Natural killer cell (primary cell): ENCODE measurements at regions not wholly inside any gene's neighbourhood (a gene's known extent, or its start where the extent isn't known, plus 50 kb on each side); places are given as distances from the start of the nearest gene placed in this dataset.

Experiments
- ATAC-seq, 3 donors: fragments of 150-1000 bp in 2 of 3; fragments of 200-7000 bp in 1 of 3; cut with Tn5 transposase; 1 replicate in 1 of 3; 2 replicates in 2 of 3; pipeline ENCODE4 v1.10.0; 2021; ENCODE audit warnings: mild to moderate bottlenecking in 2 of 3, moderate library complexity in 2 of 3
- DNase-seq, 2 donors: peaks; one replicate each; pipeline versions ENCODE4 v3.0.0 to v3.0.0-alpha.2; 2013 to 2021; ENCODE audit warnings: mixed read lengths in 1 of 2
- H3K27ac ChIP-seq: one replicate; pipeline ENCODE4 v1.5.1; 2013; ENCODE audit warnings: mild to moderate bottlenecking, low read length
- H3K27me3 ChIP-seq: one replicate; pipeline ENCODE4 v1.6.1; 2013; ENCODE audit warnings: low read length; ENCODE audit not compliant: control insufficient read depth, insufficient read depth
- H3K36me3 ChIP-seq: one replicate; pipeline ENCODE4 v1.6.1; 2013; ENCODE audit warnings: low read length; ENCODE audit not compliant: control insufficient read depth, insufficient read depth
- H3K4me1 ChIP-seq: one replicate; pipeline ENCODE4 v1.6.1; 2013; ENCODE audit warnings: low read length; ENCODE audit not compliant: control insufficient read depth, insufficient read depth
- H3K4me3 ChIP-seq: one replicate; pipeline ENCODE4 v1.5.1; 2013; ENCODE audit warnings: low read length
- H3K9me3 ChIP-seq: one replicate; pipeline ENCODE4 v1.6.1; 2013; ENCODE audit warnings: low read length; ENCODE audit not compliant: control insufficient read depth, insufficient read depth
- H3K27ac Mint-ChIP-seq, 2 donors: one replicate each; pipeline ENCODE4 v1.8.0; 2022; ENCODE audit warnings: mild to moderate bottlenecking in 2 of 2, mixed read lengths in 2 of 2, moderate library complexity in 1 of 2
- H3K27me3 Mint-ChIP-seq, 2 donors: one replicate each; pipeline ENCODE4 v1.8.0; 2022; ENCODE audit warnings: low read depth in 2 of 2, mixed read lengths in 2 of 2
- H3K36me3 Mint-ChIP-seq: one replicate; pipeline ENCODE4 v1.8.0; 2022; ENCODE audit warnings: mixed read lengths
- H3K4me1 Mint-ChIP-seq, 2 donors: one replicate each; pipeline ENCODE4 v1.8.0; 2022; ENCODE audit warnings: mixed read lengths in 2 of 2
- H3K4me3 Mint-ChIP-seq: one replicate; pipeline ENCODE4 v1.8.0; 2022; ENCODE audit warnings: mild to moderate bottlenecking, moderate library complexity, mixed read lengths
- H3K9me3 Mint-ChIP-seq, 2 donors: one replicate each; pipeline ENCODE4 v1.8.0; 2022; ENCODE audit warnings: mixed read lengths in 2 of 2
- WGBS: methylation state at CpG from one replicate; pipeline ENCODE4 v1.1.7; 2013; ENCODE audit warnings: missing lambda C conversion rate; ENCODE audit not compliant: insufficient coverage; 5-methylcytosine and 5-hydroxymethylcytosine counted together
- intact Hi-C: fragments of 100-400 bp; cut with micrococcal nuclease; formaldehyde crosslinking; loops from one replicate; pipeline ENCODE4 v1.14.2; 2022
- TF ChIP-seq, protein P1 (sequence below): fragments of 200-600 bp; IDR thresholded peaks from one replicate; pipeline ENCODE4 v1.8.0; 2022; ENCODE audit warnings: antibody characterized with exemption

DNA sequence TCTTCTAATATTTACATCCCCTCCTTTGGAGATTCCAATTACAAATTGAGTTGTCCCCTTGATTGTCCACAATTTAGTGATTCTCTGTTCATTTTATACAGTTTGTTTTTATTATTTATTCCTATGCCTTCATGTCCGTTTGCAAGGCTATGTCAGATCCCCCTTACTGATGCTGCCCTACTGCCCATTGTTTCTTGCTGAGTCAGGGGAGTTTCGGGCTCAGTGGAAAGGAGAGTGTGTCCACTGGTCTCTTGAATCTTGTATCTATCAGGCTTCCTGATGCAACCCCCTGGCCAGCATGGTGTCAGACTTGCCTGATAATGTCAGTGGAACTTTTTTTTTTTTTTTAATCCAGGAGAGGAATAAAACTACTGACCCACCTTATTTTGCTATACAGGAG lies 384.4 kb downstream of the CDC14C start:
- ATAC-seq (no peak), DNase-seq (no peak)
- H3K4me3 ChIP-seq = no peak overlapping the region
- no peaks in the 10 kb centered on the region for H3K4me1 ChIP-seq
- H3K27me3 ChIP-seq = no peaks in the 10 kb centered on the region
- no peak overlapping the region for H3K4me3 Mint-ChIP-seq
- H3K9me3 Mint-ChIP-seq = peaks cover 20 to 21% of the 10 kb centered on the region in 2 donors
- WGBS = 72% methylated on average over 2 of the region's 2 CpGs
- no peaks in the 10 kb centered on the region for H3K4me1 Mint-ChIP-seq
- no peak overlapping the region for H3K27ac Mint-ChIP-seq
- H3K27me3 Mint-ChIP-seq = no peaks in the 10 kb centered on the region
- no peaks in the 10 kb centered on the region for H3K36me3 ChIP-seq
- TF ChIP-seq, protein P1, sequence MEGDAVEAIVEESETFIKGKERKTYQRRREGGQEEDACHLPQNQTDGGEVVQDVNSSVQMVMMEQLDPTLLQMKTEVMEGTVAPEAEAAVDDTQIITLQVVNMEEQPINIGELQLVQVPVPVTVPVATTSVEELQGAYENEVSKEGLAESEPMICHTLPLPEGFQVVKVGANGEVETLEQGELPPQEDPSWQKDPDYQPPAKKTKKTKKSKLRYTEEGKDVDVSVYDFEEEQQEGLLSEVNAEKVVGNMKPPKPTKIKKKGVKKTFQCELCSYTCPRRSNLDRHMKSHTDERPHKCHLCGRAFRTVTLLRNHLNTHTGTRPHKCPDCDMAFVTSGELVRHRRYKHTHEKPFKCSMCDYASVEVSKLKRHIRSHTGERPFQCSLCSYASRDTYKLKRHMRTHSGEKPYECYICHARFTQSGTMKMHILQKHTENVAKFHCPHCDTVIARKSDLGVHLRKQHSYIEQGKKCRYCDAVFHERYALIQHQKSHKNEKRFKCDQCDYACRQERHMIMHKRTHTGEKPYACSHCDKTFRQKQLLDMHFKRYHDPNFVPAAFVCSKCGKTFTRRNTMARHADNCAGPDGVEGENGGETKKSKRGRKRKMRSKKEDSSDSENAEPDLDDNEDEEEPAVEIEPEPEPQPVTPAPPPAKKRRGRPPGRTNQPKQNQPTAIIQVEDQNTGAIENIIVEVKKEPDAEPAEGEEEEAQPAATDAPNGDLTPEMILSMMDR = no peak
- intact Hi-C loops = no loop called here
- H3K36me3 Mint-ChIP-seq = peaks cover 8% of the 10 kb centered on the region
- H3K9me3 ChIP-seq = no peaks in the 10 kb centered on the region
- H3K27ac ChIP-seq = no peak overlapping the region

GRCh38 chr7:49320083-49320482 lies 395.7 kb downstream of the CDC14C start:
- DNase-seq (no peak), ATAC-seq (no peak)
- H3K36me3 Mint-ChIP-seq = no peaks in the 10 kb centered on the region
- no peak overlapping the region for H3K4me3 Mint-ChIP-seq
- no peaks in the 10 kb centered on the region for H3K4me1 Mint-ChIP-seq
- H3K27ac Mint-ChIP-seq = no peak overlapping the region
- no peaks in the 10 kb centered on the region for H3K36me3 ChIP-seq
- TF ChIP-seq, protein P1 = no peak
- no peaks in the 10 kb centered on the region for H3K27me3 ChIP-seq
- peaks cover 0 to 11% of the 10 kb centered on the region in 2 donors for H3K9me3 Mint-ChIP-seq
- intact Hi-C loops = no loop called here
- H3K4me3 ChIP-seq = no peak overlapping the region
- 78% methylated on average over 1 of the region's 4 CpGs for WGBS
- no peaks in the 10 kb centered on the region for H3K4me1 ChIP-seq
- H3K27me3 Mint-ChIP-seq = no peaks in the 10 kb centered on the region
- H3K9me3 ChIP-seq = no peaks in the 10 kb centered on the region
- no peak overlapping the region for H3K27ac ChIP-seq

- ATAC-seq = no peak
- Mint-ChIP-seq H3K36me3 (no peaks in the 10 kb centered on the region), H3K4me1 (no peaks in the 10 kb centered on the region), H3K4me3 (no peak overlapping the region), H3K27ac (no peak overlapping the region), H3K27me3 (no peaks in the 10 kb centered on the region), H3K9me3 (peaks cover 0 to 10% of the 10 kb centered on the region in 2 donors)
- Histone ChIP-seq H3K36me3 (no peaks in the 10 kb centered on the region), H3K4me3 (no peak overlapping the region), H3K27ac (no peak overlapping the region), H3K4me1 (no peaks in the 10 kb centered on the region), H3K9me3 (no peaks in the 10 kb centered on the region), H3K27me3 (no peaks in the 10 kb centered on the region)
- WGBS = 100% methylated on average over 1 of the region's 1 CpG
- TF ChIP-seq, protein P1 = no peak
- intact Hi-C loops = no loop called here
- no peak for DNase-seq
Observed at GRCh38 chr7:49321843-49322242, 397.5 kb downstream of the CDC14C start.

DNA sequence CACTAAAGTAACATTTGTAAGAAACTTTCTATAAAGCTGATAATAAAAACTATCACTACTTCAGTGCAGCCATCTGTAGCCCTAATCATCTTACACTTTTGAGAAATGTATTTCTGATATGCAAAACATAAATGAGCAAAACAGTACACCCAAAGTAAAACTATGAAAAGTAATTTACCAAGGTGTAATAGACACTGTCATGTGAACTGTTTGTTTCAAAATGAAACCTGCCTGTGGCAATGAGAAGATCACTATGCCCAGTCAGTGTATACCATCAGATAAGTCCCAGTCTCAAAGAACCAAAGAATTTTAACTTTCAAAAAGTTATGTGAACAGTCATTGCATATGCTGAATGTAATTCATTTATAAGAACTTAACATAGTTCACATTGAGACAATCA lies 398.1 kb downstream of the CDC14C start:
- Mint-ChIP-seq H3K27me3 (no peaks in the 10 kb centered on the region), H3K9me3 (peaks cover 0 to 10% of the 10 kb centered on the region in 2 donors), H3K27ac (no peak overlapping the region), H3K36me3 (no peaks in the 10 kb centered on the region), H3K4me1 (no peaks in the 10 kb centered on the region), H3K4me3 (no peak overlapping the region)
- no peaks in the 10 kb centered on the region for H3K9me3 ChIP-seq
- TF ChIP-seq, protein P1 = no peak
- no peaks in the 10 kb centered on the region for H3K4me1 ChIP-seq
- intact Hi-C loops = no loop called here
- ATAC-seq (no peak), DNase-seq (no peak)
- no peaks in the 10 kb centered on the region for H3K27me3 ChIP-seq
- no peak overlapping the region for H3K27ac ChIP-seq
- H3K4me3 ChIP-seq = no peak overlapping the region
- H3K36me3 ChIP-seq = no peaks in the 10 kb centered on the region
